HepG2 (cell line): ENCODE measurements at regions not wholly inside any gene's neighbourhood (a gene's known extent, or its start where the extent isn't known, plus 50 kb on each side); places are given as distances from the start of the nearest gene placed in this dataset.

Experiments
- ATAC-seq: fragments of 200-7000 bp; cut with Tn5 transposase; 3 replicates; pipeline ENCODE4 v1.9.1; 2020; ENCODE audit warnings: mild to moderate bottlenecking, moderate library complexity
- BruUV-seq: library from RNA; stranded (reverse); fragments of 400-500 nt; replicated peaks from 2 replicates; lab custom pipeline; 2021; lab: Mats Ljungman, UMichigan
- CTCF ChIA-PET: fragments of 300-600 bp; formaldehyde crosslinking; extraction: SDS; loops from one replicate; lab custom pipeline; 2021; ENCODE audit warnings: low total read pairs, inconsistent platforms, low intra/inter-chr PET ratio; lab: Yijun Ruan, JAX
- POLR2A ChIA-PET: fragments of 350-600 bp; sonication (Branson Sonifier 250); formaldehyde crosslinking; loops from one replicate; lab custom pipeline; 2020; ENCODE audit warnings: antibody characterized with exemption, inconsistent platforms; lab: Yijun Ruan, JAX
- DNase-seq: peaks from one replicate; pipeline ENCODE4 v3.0.0-alpha.2; 2015; ENCODE audit warnings: low spot score
- FAIRE-seq: peaks from 3 replicates; lab custom pipeline; 2011; peaks lifted over from hg19 to GRCh38; lab: Jason Lieb, UNC
- H2AFZ ChIP-seq: one replicate; pipeline ENCODE4 v1.6.1; 2011; ENCODE audit warnings: low read length, inconsistent platforms
- H3K27ac ChIP-seq: fragments of 300-600 bp; 3 replicates; pipeline ENCODE4 v1.8.0; 2011; ENCODE audit warnings: mixed run types, mild to moderate bottlenecking, mixed read lengths, low read length, inconsistent platforms; ENCODE audit not compliant: insufficient read depth; ENCODE audit errors: extremely low read length
- H3K27me3 ChIP-seq, 2 experiments: fragments of 200-600 bp in 1 of 2; 2 replicates in 1 of 2; 3 replicates in 1 of 2; pipeline versions ENCODE4 v1.6.0 to v1.8.0; 2011; ENCODE audit warnings: low read length in 2 of 2, mild to moderate bottlenecking in 2 of 2, moderate library complexity in 2 of 2, inconsistent platforms in 1 of 2; ENCODE audit not compliant: insufficient read depth in 2 of 2, control insufficient read depth in 1 of 2
- H3K36me3 ChIP-seq, 2 experiments: fragments of 200-600 bp in 1 of 2; replicated peaks in 1 of 2; 2 replicates in 1 of 2; 3 replicates in 1 of 2; pipeline versions ENCODE4 v1.5.1 to v1.8.0; 2011; ENCODE audit warnings: low read length in 2 of 2, inconsistent platforms in 1 of 2; ENCODE audit not compliant: insufficient read depth in 2 of 2, control insufficient read depth in 1 of 2
- H3K4me1 ChIP-seq: 2 replicates; pipeline ENCODE4 v1.5.1; 2012; ENCODE audit warnings: low read length, inconsistent platforms; ENCODE audit not compliant: insufficient read depth
- H3K4me2 ChIP-seq: 2 replicates; pipeline ENCODE4 v1.6.0; 2011; ENCODE audit warnings: low read depth, low read length, inconsistent platforms
- H3K4me3 ChIP-seq, 3 experiments: fragments of 200-600 bp in 1 of 3; sonication (generic), shearing (Covaris generic) in 1 of 3; replicated peaks in 1 of 3; 2 replicates each; pipeline ENCODE4 v1.5.1; 2011 to 2016; ENCODE audit warnings: low read length in 3 of 3, inconsistent platforms in 2 of 3, low read depth in 2 of 3, mild to moderate bottlenecking in 2 of 3, control low read depth in 1 of 3, mixed read lengths in 1 of 3; ENCODE audit not compliant: insufficient read depth in 1 of 3
- H3K79me2 ChIP-seq: one replicate; pipeline ENCODE4 v1.6.1; 2011; ENCODE audit warnings: low read length, inconsistent platforms; ENCODE audit not compliant: insufficient read depth
- H3K9ac ChIP-seq: 2 replicates; pipeline ENCODE4 v1.6.0; 2011; ENCODE audit warnings: mild to moderate bottlenecking, low read depth, low read length, inconsistent platforms; ENCODE audit not compliant: insufficient read depth
- H3K9me3 ChIP-seq: 2 replicates; pipeline ENCODE4 v1.5.1; 2012; ENCODE audit warnings: mild to moderate bottlenecking, low read length
- H4K20me1 ChIP-seq: 2 replicates; pipeline ENCODE4 v1.6.0; 2011; ENCODE audit warnings: inconsistent platforms, mild to moderate bottlenecking, low read length, moderate library complexity; ENCODE audit not compliant: insufficient read depth
- ARNTL ChIP-seq: sonication (generic); formaldehyde crosslinking; IDR thresholded peaks from 2 replicates; pipeline ENCODE4 v1.4.0; 2020; ENCODE audit warnings: mild to moderate bottlenecking, missing genetic modification reagents
- HCFC1 ChIP-seq: fragments of 150-350 bp; IDR thresholded peaks from 2 replicates; pipeline ENCODE4 v1.6.1; 2014; ENCODE audit warnings: low read depth, low read length
- ISL2 ChIP-seq: sonication (generic); formaldehyde crosslinking; IDR thresholded peaks from 2 replicates; pipeline ENCODE4 v1.5.0; 2020; ENCODE audit warnings: missing genetic modification reagents
- KDM2A ChIP-seq: sonication (generic); formaldehyde crosslinking; IDR thresholded peaks from 2 replicates; pipeline ENCODE4 v1.4.0; 2020; ENCODE audit warnings: low read depth, missing genetic modification reagents, borderline replicate concordance
- KDM3A ChIP-seq: IDR thresholded peaks from 2 replicates; pipeline ENCODE4 v1.6.1; 2018; ENCODE audit warnings: low read depth, missing compliant biosample characterization
- MTF2 ChIP-seq: sonication (generic); formaldehyde crosslinking; IDR thresholded peaks from 2 replicates; pipeline ENCODE4 v1.5.0; 2020; ENCODE audit warnings: missing genetic modification reagents, borderline replicate concordance
- PHF20 ChIP-seq: sonication (generic); formaldehyde crosslinking; IDR thresholded peaks from 2 replicates; pipeline ENCODE4 v1.5.0; 2020; ENCODE audit warnings: mild to moderate bottlenecking, missing genetic modification reagents
- POLR2AphosphoS2 ChIP-seq: IDR thresholded peaks from 2 replicates; pipeline ENCODE4 v1.6.1; 2011; ENCODE audit warnings: low read depth, low read length, improper control_type of control experiment
- SIX1 ChIP-seq: sonication (generic); formaldehyde crosslinking; IDR thresholded peaks from 2 replicates; pipeline ENCODE4 v1.4.0; 2020; ENCODE audit warnings: missing genetic modification reagents, borderline replicate concordance
- ZNF83 ChIP-seq: sonication (generic); formaldehyde crosslinking; IDR thresholded peaks from 2 replicates; pipeline ENCODE4 v1.4.0; 2020; ENCODE audit warnings: missing genetic modification reagents, mild to moderate bottlenecking, borderline replicate concordance
- ZSCAN25 ChIP-seq: sonication (generic); formaldehyde crosslinking; IDR thresholded peaks from 2 replicates; pipeline ENCODE4 v1.8.0; 2022; ENCODE audit warnings: mild to moderate bottlenecking, missing genetic modification reagents
- ZSCAN29 ChIP-seq: sonication (generic); formaldehyde crosslinking; conservative IDR thresholded peaks from 2 replicates; pipeline ENCODE4 v1.4.0; 2020; ENCODE audit warnings: mild to moderate bottlenecking, missing genetic modification reagents
- WGBS: methylation state at CpG from one replicate; pipeline ENCODE4 v1.1.6; 2017; ENCODE audit warnings: low lambda C conversion rate; 5-methylcytosine and 5-hydroxymethylcytosine counted together
- in situ Hi-C: cut with HindIII; loops from 2 replicates; pipeline ENCODE4 v1.10.0; 2017; ENCODE audit warnings: low pct_unique_long_range_greater_than_20kb; ENCODE audit not compliant: extremely low pct_ligation_motif_present
- intact Hi-C: fragments of 100-400 bp; cut with micrococcal nuclease; formaldehyde crosslinking; loops from one replicate; pipeline ENCODE4 v1.10.0; 2022; ENCODE audit not compliant: unreplicated experiment
- TF ChIP-seq, protein P1 (sequence below): sonication (generic); formaldehyde crosslinking; IDR thresholded peaks from 2 replicates; pipeline ENCODE4 v1.5.1; 2020; ENCODE audit warnings: missing genetic modification reagents, mild to moderate bottlenecking, borderline replicate concordance
- TF ChIP-seq, protein P2 (sequence below): sonication (generic); formaldehyde crosslinking; IDR thresholded peaks from 2 replicates; pipeline ENCODE4 v1.4.0; 2020; ENCODE audit warnings: mild to moderate bottlenecking, missing genetic modification reagents
- TF ChIP-seq, protein P3 (sequence below): fragments of 450-650 bp; IDR thresholded peaks from 2 replicates; pipeline ENCODE4 v1.6.1; 2017
- TF ChIP-seq, protein P4 (sequence below): sonication (generic); formaldehyde crosslinking; IDR thresholded peaks from 2 replicates; pipeline ENCODE4 v1.4.0; 2020; ENCODE audit warnings: missing genetic modification reagents
- TF ChIP-seq, protein P5 (sequence below): IDR thresholded peaks from 2 replicates; pipeline ENCODE4 v1.6.1; 2018; ENCODE audit warnings: missing genetic modification reagents
- TF ChIP-seq, protein P6 (sequence below): sonication (generic); formaldehyde crosslinking; conservative IDR thresholded peaks from 2 replicates; pipeline ENCODE4 v1.4.0; 2020; ENCODE audit warnings: missing genetic modification reagents

DNA sequence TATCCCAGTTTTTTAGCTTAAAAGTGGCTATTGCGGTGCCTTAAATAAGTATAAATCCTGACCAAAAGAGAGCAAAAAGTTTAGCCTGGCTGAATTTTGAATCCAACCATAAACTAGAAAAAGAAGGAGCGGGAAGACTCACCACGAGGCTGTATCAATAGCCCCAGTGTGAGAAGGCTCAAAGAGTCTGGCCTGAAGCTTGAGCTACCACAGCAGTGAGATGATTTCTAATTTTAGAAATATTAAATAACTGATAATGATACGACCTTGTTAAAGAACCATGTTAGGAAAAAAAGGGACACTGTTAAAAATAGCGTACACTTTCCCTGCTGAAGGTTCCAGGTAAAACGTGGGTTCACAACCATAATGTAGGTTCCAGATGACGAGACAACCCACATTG lies 134.1 kb upstream of the ZNF462 start (continued):
- TF ChIP-seq, protein P1, sequence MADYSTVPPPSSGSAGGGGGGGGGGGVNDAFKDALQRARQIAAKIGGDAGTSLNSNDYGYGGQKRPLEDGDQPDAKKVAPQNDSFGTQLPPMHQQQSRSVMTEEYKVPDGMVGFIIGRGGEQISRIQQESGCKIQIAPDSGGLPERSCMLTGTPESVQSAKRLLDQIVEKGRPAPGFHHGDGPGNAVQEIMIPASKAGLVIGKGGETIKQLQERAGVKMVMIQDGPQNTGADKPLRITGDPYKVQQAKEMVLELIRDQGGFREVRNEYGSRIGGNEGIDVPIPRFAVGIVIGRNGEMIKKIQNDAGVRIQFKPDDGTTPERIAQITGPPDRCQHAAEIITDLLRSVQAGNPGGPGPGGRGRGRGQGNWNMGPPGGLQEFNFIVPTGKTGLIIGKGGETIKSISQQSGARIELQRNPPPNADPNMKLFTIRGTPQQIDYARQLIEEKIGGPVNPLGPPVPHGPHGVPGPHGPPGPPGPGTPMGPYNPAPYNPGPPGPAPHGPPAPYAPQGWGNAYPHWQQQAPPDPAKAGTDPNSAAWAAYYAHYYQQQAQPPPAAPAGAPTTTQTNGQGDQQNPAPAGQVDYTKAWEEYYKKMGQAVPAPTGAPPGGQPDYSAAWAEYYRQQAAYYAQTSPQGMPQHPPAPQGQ (CRISPR knock-in tag) = no peak
- TF ChIP-seq MTF2 (CRISPR knock-in tag) (no peak), KDM2A (CRISPR knock-in tag) (no peak), SIX1 (CRISPR knock-in tag) (no peak)
- TF ChIP-seq, protein P2, sequence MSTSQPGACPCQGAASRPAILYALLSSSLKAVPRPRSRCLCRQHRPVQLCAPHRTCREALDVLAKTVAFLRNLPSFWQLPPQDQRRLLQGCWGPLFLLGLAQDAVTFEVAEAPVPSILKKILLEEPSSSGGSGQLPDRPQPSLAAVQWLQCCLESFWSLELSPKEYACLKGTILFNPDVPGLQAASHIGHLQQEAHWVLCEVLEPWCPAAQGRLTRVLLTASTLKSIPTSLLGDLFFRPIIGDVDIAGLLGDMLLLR (CRISPR knock-in tag) = no peak
- TF ChIP-seq, all 625 proteins: peak for 0

DNA sequence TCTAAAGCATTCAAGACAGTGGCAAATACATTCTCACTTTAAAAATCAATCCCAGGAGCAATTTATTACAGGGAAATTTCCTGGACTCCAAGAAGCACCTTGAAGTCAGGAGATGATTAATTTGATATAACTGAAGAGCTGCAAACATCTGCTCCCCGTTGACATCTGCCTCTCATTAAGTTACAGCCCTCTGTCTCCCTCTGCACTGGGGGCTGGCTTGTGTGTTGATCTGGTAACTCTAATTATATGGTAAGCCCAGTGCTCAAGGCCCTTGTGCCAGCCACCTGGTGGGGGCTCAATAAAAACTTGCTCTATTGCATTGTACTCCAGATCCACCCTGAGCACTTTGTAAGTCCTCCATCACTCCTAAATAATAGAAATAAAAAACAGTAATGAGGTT lies 131.1 kb upstream of the ZNF462 start:
- no peak overlapping the region for H3K9ac ChIP-seq
- no TSS peak for BruUV-seq
- FAIRE-seq = no peak
- no peak overlapping the region for H2AFZ ChIP-seq
- H3K36me3 ChIP-seq = no peaks in the 10 kb centered on the region
- no peak overlapping the region for H3K4me2 ChIP-seq
- ATAC-seq = no peak
- intact Hi-C loops = no loop called here
- DNase-seq = no peak
- no peak overlapping the region for H3K4me3 ChIP-seq
- in situ Hi-C loops = no loop called here
- H4K20me1 ChIP-seq = no peaks in the 10 kb centered on the region
- no peaks in the 10 kb centered on the region for H3K9me3 ChIP-seq
- no peaks in the 10 kb centered on the region for H3K4me1 ChIP-seq
- no peak overlapping the region for H3K27ac ChIP-seq
- POLR2A ChIA-PET = no interaction called here
- H3K79me2 ChIP-seq = no peaks in the 10 kb centered on the region
- 0% methylated on average over 1 of the region's 1 CpG for WGBS
- no peaks in the 10 kb centered on the region for H3K27me3 ChIP-seq
- CTCF ChIA-PET = no interaction called here
- TF ChIP-seq, protein P3, sequence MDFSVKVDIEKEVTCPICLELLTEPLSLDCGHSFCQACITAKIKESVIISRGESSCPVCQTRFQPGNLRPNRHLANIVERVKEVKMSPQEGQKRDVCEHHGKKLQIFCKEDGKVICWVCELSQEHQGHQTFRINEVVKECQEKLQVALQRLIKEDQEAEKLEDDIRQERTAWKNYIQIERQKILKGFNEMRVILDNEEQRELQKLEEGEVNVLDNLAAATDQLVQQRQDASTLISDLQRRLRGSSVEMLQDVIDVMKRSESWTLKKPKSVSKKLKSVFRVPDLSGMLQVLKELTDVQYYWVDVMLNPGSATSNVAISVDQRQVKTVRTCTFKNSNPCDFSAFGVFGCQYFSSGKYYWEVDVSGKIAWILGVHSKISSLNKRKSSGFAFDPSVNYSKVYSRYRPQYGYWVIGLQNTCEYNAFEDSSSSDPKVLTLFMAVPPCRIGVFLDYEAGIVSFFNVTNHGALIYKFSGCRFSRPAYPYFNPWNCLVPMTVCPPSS = no peak
- no peak for TF ChIP-seq ZSCAN29 (CRISPR knock-in tag)
- TF ChIP-seq ZSCAN25 (CRISPR knock-in tag) = no peak
- TF ChIP-seq ISL2 = no peak
- no peak for TF ChIP-seq ARNTL (CRISPR knock-in tag)
- TF ChIP-seq, protein P4, sequence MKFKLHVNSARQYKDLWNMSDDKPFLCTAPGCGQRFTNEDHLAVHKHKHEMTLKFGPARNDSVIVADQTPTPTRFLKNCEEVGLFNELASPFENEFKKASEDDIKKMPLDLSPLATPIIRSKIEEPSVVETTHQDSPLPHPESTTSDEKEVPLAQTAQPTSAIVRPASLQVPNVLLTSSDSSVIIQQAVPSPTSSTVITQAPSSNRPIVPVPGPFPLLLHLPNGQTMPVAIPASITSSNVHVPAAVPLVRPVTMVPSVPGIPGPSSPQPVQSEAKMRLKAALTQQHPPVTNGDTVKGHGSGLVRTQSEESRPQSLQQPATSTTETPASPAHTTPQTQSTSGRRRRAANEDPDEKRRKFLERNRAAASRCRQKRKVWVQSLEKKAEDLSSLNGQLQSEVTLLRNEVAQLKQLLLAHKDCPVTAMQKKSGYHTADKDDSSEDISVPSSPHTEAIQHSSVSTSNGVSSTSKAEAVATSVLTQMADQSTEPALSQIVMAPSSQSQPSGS (CRISPR knock-in tag) = no peak
- no peak for TF ChIP-seq KDM3A (CRISPR knock-in tag)
- TF ChIP-seq, protein P5, sequence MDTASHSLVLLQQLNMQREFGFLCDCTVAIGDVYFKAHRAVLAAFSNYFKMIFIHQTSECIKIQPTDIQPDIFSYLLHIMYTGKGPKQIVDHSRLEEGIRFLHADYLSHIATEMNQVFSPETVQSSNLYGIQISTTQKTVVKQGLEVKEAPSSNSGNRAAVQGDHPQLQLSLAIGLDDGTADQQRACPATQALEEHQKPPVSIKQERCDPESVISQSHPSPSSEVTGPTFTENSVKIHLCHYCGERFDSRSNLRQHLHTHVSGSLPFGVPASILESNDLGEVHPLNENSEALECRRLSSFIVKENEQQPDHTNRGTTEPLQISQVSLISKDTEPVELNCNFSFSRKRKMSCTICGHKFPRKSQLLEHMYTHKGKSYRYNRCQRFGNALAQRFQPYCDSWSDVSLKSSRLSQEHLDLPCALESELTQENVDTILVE (CRISPR knock-in tag) = no peak
- no peak for TF ChIP-seq HCFC1
- TF ChIP-seq ZNF83 (CRISPR knock-in tag) = no peak
- TF ChIP-seq PHF20 (CRISPR knock-in tag) = no peak
- TF ChIP-seq, protein P6, sequence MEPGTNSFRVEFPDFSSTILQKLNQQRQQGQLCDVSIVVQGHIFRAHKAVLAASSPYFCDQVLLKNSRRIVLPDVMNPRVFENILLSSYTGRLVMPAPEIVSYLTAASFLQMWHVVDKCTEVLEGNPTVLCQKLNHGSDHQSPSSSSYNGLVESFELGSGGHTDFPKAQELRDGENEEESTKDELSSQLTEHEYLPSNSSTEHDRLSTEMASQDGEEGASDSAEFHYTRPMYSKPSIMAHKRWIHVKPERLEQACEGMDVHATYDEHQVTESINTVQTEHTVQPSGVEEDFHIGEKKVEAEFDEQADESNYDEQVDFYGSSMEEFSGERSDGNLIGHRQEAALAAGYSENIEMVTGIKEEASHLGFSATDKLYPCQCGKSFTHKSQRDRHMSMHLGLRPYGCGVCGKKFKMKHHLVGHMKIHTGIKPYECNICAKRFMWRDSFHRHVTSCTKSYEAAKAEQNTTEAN (CRISPR knock-in tag) = no peak
- TF ChIP-seq POLR2AphosphoS2 = no peak
